ENCODE measurements at regions not wholly inside any gene's neighbourhood (a gene's known extent, or its start where the extent isn't known, plus 50 kb on each side); places are given as distances from the start of the nearest gene placed in this dataset.
"Not testable (repeated sequence)": the region's sequence is repeated elsewhere in the genome, so short reads cannot be mapped to it uniquely, and the experiment has no call there.

- DNase-seq = no peak
Observed at GRCh38 chr1:173301507-173301906, 94.4 kb upstream of the TNFSF4 start.

- no peak for DNase-seq
Observed at GRCh38 chr1:173302366-173302765, 95.2 kb upstream of the TNFSF4 start.

- no peak for DNase-seq
Observed at GRCh38 chr1:173302890-173303829, 96.0 kb upstream of the TNFSF4 start.

- no peak for DNase-seq
Observed at GRCh38 chr1:173303984-173304383, 96.9 kb upstream of the TNFSF4 start.

DNA sequence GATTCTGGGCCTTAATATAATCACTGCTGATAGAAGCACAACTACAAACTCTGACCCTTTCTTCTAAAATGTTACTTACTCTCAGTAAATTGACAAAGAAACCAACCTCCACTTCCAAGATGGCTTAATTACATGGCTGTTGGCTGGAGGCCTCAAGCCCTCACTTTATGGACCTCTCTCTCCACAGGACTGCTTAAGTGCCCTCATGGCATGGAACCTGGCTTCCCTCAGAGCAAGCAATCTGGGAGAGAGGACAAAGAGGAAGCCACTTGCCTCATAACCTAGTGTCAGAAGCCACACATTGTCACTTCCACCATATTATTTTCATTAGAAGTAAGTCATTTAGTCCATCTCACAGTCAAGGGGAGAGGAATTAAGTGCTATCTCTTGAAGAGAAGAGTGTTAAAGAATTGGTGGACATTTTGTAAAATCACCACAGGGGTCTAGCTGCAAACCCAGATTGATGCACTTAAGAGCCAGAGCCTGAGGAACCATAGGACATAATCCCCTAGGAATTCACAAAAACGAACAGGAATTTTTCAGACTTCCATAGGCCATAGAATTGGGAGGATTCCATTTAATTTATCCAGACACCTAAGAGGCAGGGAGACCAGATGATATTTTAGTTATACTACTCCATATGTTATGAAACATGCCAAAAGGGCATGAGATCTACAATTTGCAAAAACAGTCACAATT lies 97.5 kb upstream of the TNFSF4 start:
- no peak for DNase-seq

GRCh38 chr1:173307845-173308244 lies 100.7 kb upstream of the TNFSF4 start:
- no peak for DNase-seq

DNA sequence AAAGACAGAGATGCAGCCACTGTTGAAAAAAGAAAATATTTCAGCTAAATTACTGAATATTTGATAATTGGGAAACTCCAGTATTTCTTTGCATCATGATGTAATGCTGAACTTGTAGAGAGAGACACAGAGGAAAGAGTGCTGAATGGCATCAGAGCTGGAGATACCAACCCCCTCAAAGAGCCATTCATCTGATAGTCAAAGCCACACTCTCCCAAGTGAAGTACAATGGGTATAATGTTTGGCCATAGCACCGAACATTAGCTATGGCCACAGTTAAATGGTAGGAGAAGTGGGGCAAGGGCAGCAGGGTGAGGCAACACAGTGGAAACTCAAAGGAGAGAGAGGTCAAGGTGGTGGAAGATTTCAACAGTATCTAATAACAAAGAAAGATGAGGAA lies 107.5 kb upstream of the TNFSF4 start:
- DNase-seq = no peak

DNA sequence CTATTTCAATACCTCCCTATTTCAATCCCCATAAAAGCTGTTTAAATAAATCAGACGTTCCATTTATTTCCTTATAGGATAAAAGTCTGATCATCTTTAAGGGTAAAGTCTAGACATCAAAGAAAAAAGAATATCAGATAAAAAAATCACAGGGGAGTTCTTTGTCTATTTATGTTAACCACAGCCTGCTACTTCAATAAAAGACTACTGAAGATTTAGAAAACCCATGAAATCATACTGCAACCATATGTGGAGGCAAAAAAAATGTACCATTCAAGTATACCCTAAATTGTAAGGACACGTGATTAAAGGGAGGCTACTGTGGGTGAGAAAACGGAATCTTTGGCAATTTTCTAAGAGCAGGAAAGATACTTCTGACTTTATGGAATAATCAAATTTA lies 108.2 kb upstream of the TNFSF4 start:
- no peak for DNase-seq

DNA sequence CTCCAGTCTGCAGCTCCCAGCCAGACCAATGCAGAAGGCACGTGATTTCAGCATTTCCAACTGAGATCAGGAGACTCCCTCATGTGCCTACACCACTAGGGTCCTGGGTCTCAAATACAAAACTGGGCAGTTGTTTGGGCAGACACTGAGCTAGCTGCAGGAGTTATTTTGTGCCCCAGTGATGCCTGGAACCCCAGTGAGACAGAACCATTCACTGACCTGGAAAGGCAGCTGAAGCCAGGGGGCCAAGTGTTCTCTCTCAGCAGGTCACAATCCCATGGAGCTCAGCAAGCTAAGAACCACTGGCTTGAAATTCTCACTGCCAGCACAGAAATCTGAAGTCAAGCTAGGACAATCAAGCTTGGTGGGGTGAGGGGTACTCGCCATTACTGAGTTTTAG lies 111.7 kb upstream of the TNFSF4 start:
- no peak for DNase-seq

- DNase-seq = not testable (repeated sequence)
Observed at GRCh38 chr1:173324352-173324751, 117.2 kb upstream of the TNFSF4 start.

DNA sequence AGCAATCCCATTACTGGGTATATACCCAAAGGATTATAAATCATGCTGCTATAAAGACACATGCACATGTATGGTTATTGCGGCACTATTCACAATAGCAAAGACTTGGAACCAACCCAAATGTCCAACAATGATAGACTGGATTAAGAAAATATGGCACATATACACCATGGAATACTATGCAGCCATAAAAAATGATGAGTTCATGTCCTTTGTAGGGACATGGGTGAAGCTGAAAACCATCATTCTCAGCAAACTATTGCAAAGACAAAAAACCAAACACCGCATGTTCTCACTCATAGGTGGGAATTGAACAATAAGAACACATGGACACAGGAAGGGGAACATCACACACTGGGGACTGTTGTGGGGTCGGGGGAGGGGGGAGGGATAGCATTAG lies 120.9 kb upstream of the TNFSF4 start:
- not testable (repeated sequence) for DNase-seq

- DNase-seq = no peak
Observed at GRCh38 chr1:173328961-173329360, 121.8 kb upstream of the TNFSF4 start.

DNA sequence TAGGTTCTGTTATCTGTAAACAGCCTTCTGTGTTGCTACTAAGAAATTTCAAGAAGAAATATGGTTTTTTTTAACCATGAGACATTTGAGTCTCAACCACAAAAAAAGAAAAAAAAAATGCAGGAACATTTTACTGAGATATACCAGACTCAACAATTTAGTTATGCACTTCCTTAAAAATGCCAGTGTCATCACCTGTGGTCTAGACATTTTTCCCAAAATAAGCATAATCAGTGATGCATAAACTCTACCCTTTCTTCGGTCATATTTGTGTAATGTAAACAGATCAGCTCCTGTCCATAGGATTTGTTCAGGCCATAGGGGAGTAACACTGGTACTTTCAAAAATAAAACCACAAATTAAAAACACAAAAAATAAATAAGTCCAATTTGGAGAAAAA lies 122.6 kb upstream of the TNFSF4 start:
- no peak for DNase-seq

GRCh38 chr1:173330149-173330951 lies 123.2 kb upstream of the TNFSF4 start:
- DNase-seq = no peak

DNA sequence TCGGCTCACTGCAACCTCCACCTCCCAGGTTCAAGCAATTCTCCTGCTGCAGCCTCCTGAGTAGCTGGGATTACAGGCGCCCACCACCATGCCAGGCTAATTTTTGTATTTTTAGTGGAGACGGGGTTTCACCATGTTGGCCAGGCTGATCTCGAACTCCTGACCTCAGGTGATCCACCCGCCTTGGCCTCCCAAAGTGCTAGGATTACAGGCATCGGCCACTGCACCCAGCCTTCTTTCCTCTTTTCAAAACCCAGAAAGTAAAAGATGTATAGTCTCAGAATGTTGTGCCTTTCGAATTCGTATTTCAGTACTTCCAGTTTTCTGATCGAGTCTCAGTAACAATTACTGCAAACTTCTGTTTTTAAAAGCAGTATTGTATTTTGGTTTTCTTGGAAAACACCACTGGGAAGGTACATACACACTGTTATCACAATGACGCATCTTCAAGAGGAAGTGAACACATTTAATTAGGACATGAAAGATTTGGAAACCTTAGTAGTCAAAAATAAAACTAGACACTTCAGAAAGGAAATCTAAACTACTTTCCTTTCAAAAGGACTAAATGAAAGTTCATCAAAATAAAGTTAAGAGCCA lies 123.9 kb upstream of the TNFSF4 start:
- not testable (repeated sequence) for DNase-seq

- no peak for DNase-seq
Observed at GRCh38 chr1:173332026-173332425, 124.9 kb upstream of the TNFSF4 start.

DNA sequence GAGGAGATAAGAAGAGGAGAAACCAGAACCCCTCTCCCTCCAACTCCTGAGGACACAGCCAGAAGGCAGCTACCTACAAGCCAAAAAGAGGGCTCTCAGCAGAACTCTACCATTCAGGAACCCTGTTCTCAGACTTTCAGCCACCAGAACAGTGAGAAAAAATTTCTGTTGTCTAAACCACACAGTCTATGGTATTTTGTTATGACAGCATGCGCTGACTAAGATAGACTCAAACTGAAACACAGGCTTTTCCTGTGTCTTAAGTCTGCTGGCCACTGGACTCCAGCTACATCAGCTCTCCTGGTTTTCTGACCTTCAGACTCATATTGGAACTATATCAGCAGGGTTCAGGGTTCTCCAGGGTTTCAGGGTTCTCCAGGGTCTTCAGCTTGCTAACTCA lies 126.5 kb upstream of the TNFSF4 start:
- DNase-seq = no peak

DNA sequence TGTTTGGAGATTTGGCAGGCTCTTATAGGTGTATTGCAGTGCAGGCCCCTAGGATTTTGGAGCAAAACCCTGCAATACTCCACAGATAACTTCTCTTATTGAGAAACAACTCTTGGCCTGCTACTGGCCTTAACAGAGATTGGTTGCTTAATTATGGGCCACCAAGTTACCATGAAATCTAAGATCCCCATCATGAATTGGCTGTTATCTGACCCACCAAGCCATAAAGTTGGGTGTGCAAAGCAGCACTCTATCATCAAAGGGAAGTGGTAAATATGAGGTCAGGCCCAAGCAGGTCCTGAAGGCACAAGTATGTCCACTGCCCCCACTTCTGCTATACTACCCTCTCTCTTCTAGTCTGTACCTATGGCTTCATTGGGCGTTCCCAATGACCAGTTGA lies 130.0 kb upstream of the TNFSF4 start:
- no peak for DNase-seq

DNA sequence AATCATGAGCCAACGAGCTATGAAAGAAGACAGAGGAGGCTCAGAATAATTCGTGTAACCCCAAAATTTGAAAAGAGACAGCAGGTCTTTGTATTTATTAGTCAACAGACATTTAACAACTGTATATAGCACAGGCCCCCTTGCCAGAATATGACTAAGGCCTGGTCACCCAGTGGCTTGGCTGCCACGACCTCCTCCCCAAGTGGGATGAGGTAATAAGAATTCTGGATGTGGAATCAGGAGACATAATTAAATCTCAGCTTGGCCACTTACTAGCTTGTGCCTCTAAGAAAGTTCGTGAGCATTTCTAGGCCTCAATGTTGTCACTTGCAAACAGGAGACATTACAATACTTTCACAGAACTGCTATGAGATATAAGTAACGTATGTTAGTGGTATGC lies 134.2 kb upstream of the TNFSF4 start:
- DNase-seq = no peak

- DNase-seq = no peak
Observed at GRCh38 chr1:173341971-173342370, 134.8 kb upstream of the TNFSF4 start.

DNA sequence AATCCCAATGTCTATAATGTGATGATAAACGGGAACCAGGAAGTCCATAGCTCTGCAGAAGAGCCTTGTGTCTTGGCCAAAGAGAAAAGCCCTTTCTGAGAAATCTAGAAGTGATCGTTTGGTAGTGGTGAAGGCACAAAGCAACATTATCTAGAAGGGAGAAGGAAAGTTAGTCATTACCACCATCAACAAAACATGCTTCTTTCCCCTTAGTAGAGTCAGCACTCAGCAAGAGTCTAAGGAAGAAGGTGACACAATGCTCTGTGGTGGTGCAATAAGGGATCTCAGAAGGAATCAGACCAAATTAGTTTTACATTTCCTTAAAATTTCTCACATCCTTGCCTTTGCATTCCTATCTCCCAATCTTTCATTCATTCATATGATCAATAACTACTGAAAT lies 134.4 kb upstream of the PRDX6 start:
- DNase-seq = no peak

DNA sequence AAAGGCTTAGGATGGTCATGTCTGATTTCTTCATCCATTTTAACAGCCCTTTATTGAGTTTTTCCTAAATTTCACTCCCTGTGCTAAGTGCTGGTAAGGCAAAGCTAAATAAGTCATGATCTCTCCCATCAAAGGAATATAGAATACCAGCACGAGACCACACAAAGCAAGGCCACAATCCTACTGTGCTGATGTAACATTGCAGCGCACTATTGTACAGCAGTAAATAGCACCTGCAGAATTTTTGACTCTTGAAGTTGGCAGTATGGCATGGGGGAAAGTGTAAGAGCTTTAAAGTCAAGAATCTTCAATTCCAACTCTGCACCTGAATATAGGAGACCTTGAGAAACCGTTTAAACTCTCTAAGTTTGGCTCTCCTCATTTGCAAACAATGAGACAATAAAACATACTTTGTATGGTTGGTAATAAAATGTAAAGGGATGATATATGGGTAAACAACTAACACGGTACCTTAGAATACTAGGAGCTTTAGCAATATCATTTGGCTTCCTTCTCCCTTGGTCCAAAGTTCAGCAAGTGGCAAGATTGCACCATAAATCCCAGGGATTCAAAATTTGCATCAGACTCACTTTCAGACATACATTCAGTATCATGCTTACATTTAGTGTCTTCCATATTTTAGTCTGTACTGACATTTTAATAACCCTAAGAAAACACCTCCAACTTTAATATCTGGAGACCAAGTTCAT lies 132.9 kb upstream of the PRDX6 start:
- no peak for DNase-seq
